ENCODE measurements at regions not wholly inside any gene's neighbourhood (a gene's known extent, or its start where the extent isn't known, plus 50 kb on each side); places are given as distances from the start of the nearest gene placed in this dataset.

DNA sequence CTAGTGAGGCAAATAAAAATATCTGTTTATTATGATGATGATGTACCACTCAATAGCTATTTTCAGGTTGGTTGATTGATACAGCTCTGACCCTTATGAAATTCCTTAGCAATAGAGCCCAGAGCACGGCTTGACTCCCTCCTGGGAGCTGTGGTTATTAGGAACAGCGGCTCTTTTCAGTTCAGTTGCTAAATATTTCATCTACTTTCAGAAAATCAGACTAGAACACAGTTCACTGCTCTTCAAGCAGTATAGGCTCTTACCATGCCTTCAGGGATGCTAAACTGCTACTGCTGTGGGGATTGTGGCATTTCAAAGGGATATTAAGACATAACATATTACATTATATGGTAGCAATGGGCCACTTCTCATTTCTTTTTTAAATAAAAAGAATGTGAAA is 218.8 kb downstream of the SNCA start:
- 82% methylated on average over 2 of the region's 2 CpGs for WGBS
- TF ChIP-seq POLR2A (IDR thresholded peaks at IDR 0.05) (no peak), POLR2AphosphoS5 (IDR thresholded peaks at IDR 0.05) (no peak)
- TF ChIP-seq, protein P1, sequence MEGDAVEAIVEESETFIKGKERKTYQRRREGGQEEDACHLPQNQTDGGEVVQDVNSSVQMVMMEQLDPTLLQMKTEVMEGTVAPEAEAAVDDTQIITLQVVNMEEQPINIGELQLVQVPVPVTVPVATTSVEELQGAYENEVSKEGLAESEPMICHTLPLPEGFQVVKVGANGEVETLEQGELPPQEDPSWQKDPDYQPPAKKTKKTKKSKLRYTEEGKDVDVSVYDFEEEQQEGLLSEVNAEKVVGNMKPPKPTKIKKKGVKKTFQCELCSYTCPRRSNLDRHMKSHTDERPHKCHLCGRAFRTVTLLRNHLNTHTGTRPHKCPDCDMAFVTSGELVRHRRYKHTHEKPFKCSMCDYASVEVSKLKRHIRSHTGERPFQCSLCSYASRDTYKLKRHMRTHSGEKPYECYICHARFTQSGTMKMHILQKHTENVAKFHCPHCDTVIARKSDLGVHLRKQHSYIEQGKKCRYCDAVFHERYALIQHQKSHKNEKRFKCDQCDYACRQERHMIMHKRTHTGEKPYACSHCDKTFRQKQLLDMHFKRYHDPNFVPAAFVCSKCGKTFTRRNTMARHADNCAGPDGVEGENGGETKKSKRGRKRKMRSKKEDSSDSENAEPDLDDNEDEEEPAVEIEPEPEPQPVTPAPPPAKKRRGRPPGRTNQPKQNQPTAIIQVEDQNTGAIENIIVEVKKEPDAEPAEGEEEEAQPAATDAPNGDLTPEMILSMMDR (IDR thresholded peaks at IDR 0.05), result no peak
- Histone ChIP-seq H3K9me3 (no peaks in the 10 kb centered on the region), H3K4me1 (replicated peaks) (no peaks in the 10 kb centered on the region), H3K27ac (no peak overlapping the region), H3K36me3 (no peaks in the 10 kb centered on the region), H3K27me3 (replicated peaks; ENCODE audit: insufficient read depth) (no peaks in the 10 kb centered on the region), H3K4me3 (no peak overlapping the region)
- DNase-seq (ENCODE audit: low spot score), result no peak
- intact Hi-C loops (cut with DNase I), result no loop called here

GRCh38 chr4:89617317-89617716 is 219.6 kb downstream of the SNCA start:
- Histone ChIP-seq H3K4me3 (no peak overlapping the region), H3K27me3 (replicated peaks; ENCODE audit: insufficient read depth) (no peaks in the 10 kb centered on the region), H3K27ac (no peak overlapping the region), H3K36me3 (no peaks in the 10 kb centered on the region), H3K4me1 (replicated peaks) (no peaks in the 10 kb centered on the region), H3K9me3 (no peaks in the 10 kb centered on the region)
- 92% methylated on average over 3 of the region's 3 CpGs for WGBS
- DNase-seq (ENCODE audit: low spot score), result no peak
- TF ChIP-seq, protein P1 (IDR thresholded peaks at IDR 0.05), result no peak
- no peak for TF ChIP-seq POLR2A (IDR thresholded peaks at IDR 0.05)
- TF ChIP-seq POLR2AphosphoS5 (IDR thresholded peaks at IDR 0.05), result no peak
- intact Hi-C loops (cut with DNase I), result no loop called here

GRCh38 chr4:89616382-89616781 is 220.6 kb downstream of the SNCA start:
- no peak for TF ChIP-seq POLR2AphosphoS5 (IDR thresholded peaks at IDR 0.05)
- TF ChIP-seq POLR2A (IDR thresholded peaks at IDR 0.05), result no peak
- TF ChIP-seq, protein P1 (IDR thresholded peaks at IDR 0.05), result no peak
- intact Hi-C loops (cut with DNase I), result no loop called here
- Histone ChIP-seq H3K36me3 (no peaks in the 10 kb centered on the region), H3K4me1 (replicated peaks) (no peaks in the 10 kb centered on the region), H3K9me3 (no peaks in the 10 kb centered on the region), H3K27me3 (replicated peaks; ENCODE audit: insufficient read depth) (no peaks in the 10 kb centered on the region), H3K27ac (no peak overlapping the region), H3K4me3 (no peak overlapping the region)
- DNase-seq (ENCODE audit: low spot score), result no peak
- 51% methylated on average over 2 of the region's 2 CpGs for WGBS

GRCh38 chr4:89615051-89615450 is 221.9 kb downstream of the SNCA start:
- DNase-seq (ENCODE audit: low spot score), result no peak
- no peak for TF ChIP-seq POLR2A (IDR thresholded peaks at IDR 0.05)
- no peak for TF ChIP-seq POLR2AphosphoS5 (IDR thresholded peaks at IDR 0.05)
- no peaks in the 10 kb centered on the region for H3K27me3 ChIP-seq (replicated peaks; ENCODE audit: insufficient read depth)
- 94% methylated on average over 4 of the region's 4 CpGs for WGBS
- no peak overlapping the region for H3K27ac ChIP-seq
- intact Hi-C loops (cut with DNase I), result no loop called here
- H3K4me1 ChIP-seq (replicated peaks), result no peaks in the 10 kb centered on the region
- H3K36me3 ChIP-seq, result no peaks in the 10 kb centered on the region
- no peaks in the 10 kb centered on the region for H3K9me3 ChIP-seq
- H3K4me3 ChIP-seq, result no peak overlapping the region

- no peak for DNase-seq (ENCODE audit: low spot score)
- Histone ChIP-seq H3K4me3 (no peak overlapping the region), H3K9me3 (no peaks in the 10 kb centered on the region), H3K36me3 (no peaks in the 10 kb centered on the region), H3K27me3 (replicated peaks; ENCODE audit: insufficient read depth) (no peaks in the 10 kb centered on the region), H3K4me1 (replicated peaks) (no peaks in the 10 kb centered on the region), H3K27ac (no peak overlapping the region)
- intact Hi-C loops (cut with DNase I), result no loop called here
- TF ChIP-seq POLR2A (IDR thresholded peaks at IDR 0.05), result no peak
- no peak for TF ChIP-seq POLR2AphosphoS5 (IDR thresholded peaks at IDR 0.05)
- TF ChIP-seq, protein P1 (IDR thresholded peaks at IDR 0.05), result no peak
Measured at GRCh38 chr4:89614155-89614554, 222.8 kb downstream of the SNCA start.

Data from prostate gland (tissue), 2 donors.